Liver (tissue), 8 donors: ENCODE measurements at regions not wholly inside any gene's neighbourhood (a gene's known extent, or its start where the extent isn't known, plus 50 kb on each side); places are given as distances from the start of the nearest gene placed in this dataset.

Source experiments
- DNase-seq: peaks from one replicate; pipeline ENCODE4 v3.0.0-alpha.2; 2017; ENCODE audit warnings: low spot score
- H3K27ac ChIP-seq, 2 donors: one replicate each; pipeline ENCODE4 v1.7.0; 2013; ENCODE audit warnings: inconsistent platforms in 2 of 2, low read length in 2 of 2, control low read depth in 1 of 2, low read depth in 1 of 2, mild to moderate bottlenecking in 1 of 2
- H3K27me3 ChIP-seq, 4 donors: one replicate each; pipeline versions ENCODE4 v1.6.1 to v1.7.0; 2013; ENCODE audit warnings: low read length in 3 of 4, inconsistent platforms in 1 of 4, mild to moderate bottlenecking in 1 of 4, moderate library complexity in 1 of 4; ENCODE audit not compliant: control insufficient read depth in 4 of 4, insufficient read depth in 4 of 4
- H3K36me3 ChIP-seq, 4 donors: one replicate each; pipeline versions ENCODE4 v1.6.1 to v1.7.0; 2013; ENCODE audit warnings: low read length in 3 of 4, mild to moderate bottlenecking in 3 of 4, low read depth in 1 of 4, moderate library complexity in 1 of 4; ENCODE audit not compliant: control insufficient read depth in 4 of 4, insufficient read depth in 3 of 4
- H3K4me1 ChIP-seq, 4 donors: one replicate each; pipeline versions ENCODE4 v1.6.1 to v1.7.0; 2013; ENCODE audit warnings: low read length in 3 of 4, mild to moderate bottlenecking in 3 of 4, moderate library complexity in 1 of 4; ENCODE audit not compliant: control insufficient read depth in 4 of 4, insufficient read depth in 4 of 4
- H3K4me3 ChIP-seq, 3 donors: one replicate each; pipeline versions ENCODE4 v1.6.1 to v1.7.0; 2013; ENCODE audit warnings: low read length in 3 of 3, control low read depth in 1 of 3, low read depth in 1 of 3, mild to moderate bottlenecking in 1 of 3
- H3K9ac ChIP-seq, 2 donors: one replicate each; pipeline ENCODE4 v1.7.0; 2013; ENCODE audit warnings: low read length in 2 of 2, mild to moderate bottlenecking in 2 of 2, moderate library complexity in 2 of 2, control low read depth in 1 of 2, low read depth in 1 of 2
- H3K9me3 ChIP-seq, 4 donors: one replicate each; pipeline versions ENCODE4 v1.6.1 to v1.7.0; 2013; ENCODE audit warnings: low read length in 3 of 4; ENCODE audit not compliant: control insufficient read depth in 4 of 4
- ATF3 ChIP-seq: IDR thresholded peaks from 2 replicates; pipeline ENCODE4 v1.6.1; 2016; ENCODE audit warnings: antibody characterized with exemption
- CTCF ChIP-seq: fragments of 150-350 bp; IDR thresholded peaks from 2 replicates; pipeline ENCODE4 v1.5.1; 2017; ENCODE audit warnings: improper control_type of control experiment, low read depth, low read length; ENCODE audit not compliant: missing input control
- EGR1 ChIP-seq, 2 donors: IDR thresholded peaks; 2 replicates each; pipeline ENCODE4 v1.6.1; 2016 to 2018; ENCODE audit warnings: antibody characterized with exemption in 2 of 2, low read depth in 2 of 2
- FOXA1 ChIP-seq: IDR thresholded peaks from 2 replicates; pipeline ENCODE4 v1.6.1; 2016; ENCODE audit warnings: antibody characterized with exemption
- FOXA2 ChIP-seq: IDR thresholded peaks from 2 replicates; pipeline ENCODE4 v1.6.1; 2016; ENCODE audit warnings: antibody characterized with exemption
- GABPA ChIP-seq, 2 donors: IDR thresholded peaks in 1 of 2; conservative IDR thresholded peaks in 1 of 2; 2 replicates each; pipeline ENCODE4 v1.6.1; 2016; ENCODE audit warnings: antibody characterized with exemption in 2 of 2, mild to moderate bottlenecking in 1 of 2, moderate library complexity in 1 of 2
- HNF4A ChIP-seq, 2 donors: conservative IDR thresholded peaks; 2 replicates each; pipeline ENCODE4 v1.6.1; 2016; ENCODE audit warnings: antibody characterized with exemption in 2 of 2, mild to moderate bottlenecking in 2 of 2
- HNF4G ChIP-seq: IDR thresholded peaks from 2 replicates; pipeline ENCODE4 v1.6.1; 2016; ENCODE audit warnings: antibody characterized with exemption
- JUND ChIP-seq, 2 donors: IDR thresholded peaks; 2 replicates each; pipeline ENCODE4 v1.6.1; 2016; ENCODE audit warnings: antibody characterized with exemption in 2 of 2
- MAX ChIP-seq: IDR thresholded peaks from 2 replicates; pipeline ENCODE4 v1.6.1; 2016; ENCODE audit warnings: antibody characterized with exemption
- NR2F2 ChIP-seq: IDR thresholded peaks from 2 replicates; pipeline ENCODE4 v1.6.1; 2016; ENCODE audit warnings: antibody characterized with exemption
- RAD21 ChIP-seq, 2 donors: IDR thresholded peaks; 2 replicates each; pipeline ENCODE4 v1.6.1; 2016; ENCODE audit warnings: antibody characterized with exemption in 2 of 2, mild to moderate bottlenecking in 2 of 2
- RXRA ChIP-seq, 2 donors: IDR thresholded peaks; 2 replicates each; pipeline ENCODE4 v1.6.1; 2017 to 2018; ENCODE audit warnings: antibody characterized with exemption in 2 of 2, mild to moderate bottlenecking in 1 of 2
- TAF1 ChIP-seq: conservative IDR thresholded peaks from 2 replicates; pipeline ENCODE4 v1.6.1; 2016; ENCODE audit warnings: antibody characterized with exemption, mild to moderate bottlenecking
- YY1 ChIP-seq: IDR thresholded peaks from 2 replicates; pipeline ENCODE4 v1.6.1; 2016; ENCODE audit warnings: antibody characterized with exemption, mild to moderate bottlenecking
- ZBTB33 ChIP-seq: IDR thresholded peaks from 2 replicates; pipeline ENCODE4 v1.6.1; 2016; ENCODE audit warnings: antibody characterized with exemption
- WGBS: extraction: QIAGEN DNeasy Blood & Tissue Kit; methylation state at CpG from one replicate; pipeline ENCODE4 v1.1.7; 2013; 5-methylcytosine and 5-hydroxymethylcytosine counted together
- TF ChIP-seq, protein P1 (sequence below): IDR thresholded peaks from 2 replicates; pipeline ENCODE4 v1.6.1; 2016; ENCODE audit warnings: antibody characterized with exemption, mild to moderate bottlenecking
- donor health status: healthy.
- donor health status: healthy.
- donor health status: healthy.
- donor health status: healthy.
- donor health status: healthy.

- no peak for TF ChIP-seq FOXA1
- TF ChIP-seq MAX = no peak
- TF ChIP-seq EGR1 (IDR thresholded peaks at IDR 0.05; ENCODE audit: low read depth in 2 of 2) = no peak
- 70% methylated on average over 2 of the region's 2 CpGs for WGBS
- no peak for DNase-seq
- Histone ChIP-seq H3K9ac (no peak overlapping the region), H3K4me1 (no peaks in the 10 kb centered on the region), H3K36me3 (no peaks in the 10 kb centered on the region), H3K27ac (no peak overlapping the region), H3K9me3 (no peaks in the 10 kb centered on the region), H3K27me3 (no peaks in the 10 kb centered on the region), H3K4me3 (no peak overlapping the region)
Measured at GRCh38 chr14:27546111-27546510, 948.3 kb upstream of the NOVA1 start.

GRCh38 chr14:27553790-27554189 lies 956.0 kb upstream of the NOVA1 start:
- no peak for DNase-seq
- Histone ChIP-seq H3K27ac (no peak overlapping the region), H3K36me3 (no peaks in the 10 kb centered on the region), H3K4me1 (no peaks in the 10 kb centered on the region), H3K27me3 (no peaks in the 10 kb centered on the region), H3K4me3 (no peak overlapping the region), H3K9me3 (no peaks in the 10 kb centered on the region), H3K9ac (no peak overlapping the region)
- 54% methylated on average over 2 of the region's 2 CpGs for WGBS
- TF ChIP-seq FOXA2 (no peak), RAD21 (IDR thresholded peaks at IDR 0.05) (peak; percentile 7 to 33)

DNA sequence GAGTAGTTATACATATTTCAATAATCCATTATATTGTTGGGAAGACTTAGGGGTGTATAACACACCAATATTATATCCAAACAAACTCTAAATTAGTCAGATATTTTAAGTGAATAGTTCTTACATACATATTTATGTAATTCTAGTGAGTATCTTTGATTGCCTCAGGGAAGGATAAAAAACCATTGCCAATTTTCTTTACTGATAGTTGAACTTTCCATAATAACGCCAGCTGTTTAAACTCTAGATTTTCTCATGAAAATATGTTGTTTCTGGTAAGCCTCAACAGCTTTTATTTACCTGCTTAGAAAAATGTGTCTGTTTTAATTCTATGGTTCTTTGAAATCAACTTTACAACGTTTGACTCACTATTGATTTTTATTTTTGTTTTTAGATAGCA lies 959.6 kb upstream of the NOVA1 start:
- Histone ChIP-seq H3K4me3 (no peak overlapping the region), H3K36me3 (no peaks in the 10 kb centered on the region), H3K9me3 (no peaks in the 10 kb centered on the region), H3K27ac (no peak overlapping the region), H3K9ac (no peak overlapping the region), H3K27me3 (no peaks in the 10 kb centered on the region), H3K4me1 (no peaks in the 10 kb centered on the region)
- WGBS = 46% methylated on average over 2 of the region's 2 CpGs
- no peak for DNase-seq
- TF ChIP-seq MAX = no peak
- no peak for TF ChIP-seq TAF1
- no peak for TF ChIP-seq CTCF
- TF ChIP-seq EGR1 (IDR thresholded peaks at IDR 0.05; ENCODE audit: low read depth in 2 of 2) = no peak
- no peak for TF ChIP-seq NR2F2
- no peak for TF ChIP-seq RXRA (IDR thresholded peaks at IDR 0.05)
- no peak for TF ChIP-seq GABPA (IDR thresholded peaks at IDR 0.05 in 1 of 2, conservative IDR thresholded peaks at IDR 0.05 in 1 of 2)
- TF ChIP-seq, protein P1, sequence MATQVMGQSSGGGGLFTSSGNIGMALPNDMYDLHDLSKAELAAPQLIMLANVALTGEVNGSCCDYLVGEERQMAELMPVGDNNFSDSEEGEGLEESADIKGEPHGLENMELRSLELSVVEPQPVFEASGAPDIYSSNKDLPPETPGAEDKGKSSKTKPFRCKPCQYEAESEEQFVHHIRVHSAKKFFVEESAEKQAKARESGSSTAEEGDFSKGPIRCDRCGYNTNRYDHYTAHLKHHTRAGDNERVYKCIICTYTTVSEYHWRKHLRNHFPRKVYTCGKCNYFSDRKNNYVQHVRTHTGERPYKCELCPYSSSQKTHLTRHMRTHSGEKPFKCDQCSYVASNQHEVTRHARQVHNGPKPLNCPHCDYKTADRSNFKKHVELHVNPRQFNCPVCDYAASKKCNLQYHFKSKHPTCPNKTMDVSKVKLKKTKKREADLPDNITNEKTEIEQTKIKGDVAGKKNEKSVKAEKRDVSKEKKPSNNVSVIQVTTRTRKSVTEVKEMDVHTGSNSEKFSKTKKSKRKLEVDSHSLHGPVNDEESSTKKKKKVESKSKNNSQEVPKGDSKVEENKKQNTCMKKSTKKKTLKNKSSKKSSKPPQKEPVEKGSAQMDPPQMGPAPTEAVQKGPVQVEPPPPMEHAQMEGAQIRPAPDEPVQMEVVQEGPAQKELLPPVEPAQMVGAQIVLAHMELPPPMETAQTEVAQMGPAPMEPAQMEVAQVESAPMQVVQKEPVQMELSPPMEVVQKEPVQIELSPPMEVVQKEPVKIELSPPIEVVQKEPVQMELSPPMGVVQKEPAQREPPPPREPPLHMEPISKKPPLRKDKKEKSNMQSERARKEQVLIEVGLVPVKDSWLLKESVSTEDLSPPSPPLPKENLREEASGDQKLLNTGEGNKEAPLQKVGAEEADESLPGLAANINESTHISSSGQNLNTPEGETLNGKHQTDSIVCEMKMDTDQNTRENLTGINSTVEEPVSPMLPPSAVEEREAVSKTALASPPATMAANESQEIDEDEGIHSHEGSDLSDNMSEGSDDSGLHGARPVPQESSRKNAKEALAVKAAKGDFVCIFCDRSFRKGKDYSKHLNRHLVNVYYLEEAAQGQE = no peak
- TF ChIP-seq YY1 = no peak
- TF ChIP-seq JUND (IDR thresholded peaks at IDR 0.05) = no peak
- TF ChIP-seq ZBTB33 = no peak
- TF ChIP-seq HNF4A (conservative IDR thresholded peaks at IDR 0.05) = no peak
- TF ChIP-seq ATF3 = no peak
- no peak for TF ChIP-seq RAD21 (IDR thresholded peaks at IDR 0.05)
- TF ChIP-seq HNF4G = no peak
